Thymus (tissue), 11 donors: ENCODE measurements at regions not wholly inside any gene's neighbourhood (a gene's known extent, or its start where the extent isn't known, plus 50 kb on each side); places are given as distances from the start of the nearest gene placed in this dataset.
"Not testable (repeated sequence)": the region's sequence is repeated elsewhere in the genome, so short reads cannot be mapped to it uniquely, and the experiment has no call there.

Experiments
- DNase-seq, 9 donors: peaks; one replicate each; pipeline ENCODE4 v3.0.0-alpha.2; 2013; ENCODE audit warnings: low spot score in 9 of 9, low read depth in 6 of 9, missing footprints in 1 of 9
- H3K27ac ChIP-seq, 2 donors: one replicate each; pipeline ENCODE4 v1.5.1; 2013; ENCODE audit warnings: control low read depth in 1 of 2, low read depth in 1 of 2, low read length in 1 of 2, mild to moderate bottlenecking in 1 of 2, moderate library complexity in 1 of 2
- H3K27me3 ChIP-seq, 2 donors: one replicate each; pipeline ENCODE4 v1.5.1; 2013; ENCODE audit warnings: low read length in 1 of 2; ENCODE audit not compliant: control insufficient read depth in 2 of 2, insufficient read depth in 1 of 2
- H3K36me3 ChIP-seq, 2 donors: one replicate each; pipeline ENCODE4 v1.5.1; 2013; ENCODE audit warnings: low read length in 1 of 2, mild to moderate bottlenecking in 1 of 2, moderate library complexity in 1 of 2; ENCODE audit not compliant: control insufficient read depth in 2 of 2, insufficient read depth in 2 of 2
- H3K4me1 ChIP-seq, 2 donors: one replicate each; pipeline ENCODE4 v1.5.1; 2013; ENCODE audit warnings: low read length in 2 of 2; ENCODE audit not compliant: control insufficient read depth in 2 of 2, insufficient read depth in 2 of 2
- H3K4me3 ChIP-seq, 2 donors: one replicate each; pipeline ENCODE4 v1.5.1; 2013; ENCODE audit warnings: low read length in 2 of 2, control low read depth in 1 of 2, mild to moderate bottlenecking in 1 of 2
- H3K9me3 ChIP-seq, 2 donors: one replicate each; pipeline ENCODE4 v1.5.1; 2013; ENCODE audit warnings: low read length in 1 of 2, mild to moderate bottlenecking in 1 of 2; ENCODE audit not compliant: control insufficient read depth in 2 of 2, insufficient read depth in 1 of 2
- WGBS: extraction: QIAGEN DNeasy Blood & Tissue Kit; methylation state at CpG from one replicate; pipeline ENCODE4 v1.1.7; 2013; 5-methylcytosine and 5-hydroxymethylcytosine counted together
- donor health status: healthy.

DNA sequence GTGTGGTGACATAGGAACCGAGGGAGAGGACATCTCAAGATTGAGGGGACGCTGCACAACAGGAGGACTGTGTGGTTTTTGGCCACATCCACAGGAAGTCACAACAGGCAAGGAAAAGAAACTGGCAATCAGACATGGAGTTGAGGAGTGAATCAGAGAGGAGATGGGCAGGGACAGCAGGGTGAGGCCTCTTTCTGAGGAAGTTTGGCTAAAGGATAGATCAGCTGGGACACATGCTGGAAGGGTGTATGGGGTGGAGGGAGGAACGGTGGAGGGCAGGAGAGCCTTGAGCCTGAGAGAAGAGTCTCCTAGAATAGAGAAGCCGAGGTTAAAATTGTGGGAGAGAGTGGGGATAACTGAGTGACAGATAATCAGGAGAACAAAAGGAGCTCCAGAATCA, 75.1 kb upstream of the CIDEA start:
- WGBS = 50% methylated on average over 3 of the region's 4 CpGs

DNA sequence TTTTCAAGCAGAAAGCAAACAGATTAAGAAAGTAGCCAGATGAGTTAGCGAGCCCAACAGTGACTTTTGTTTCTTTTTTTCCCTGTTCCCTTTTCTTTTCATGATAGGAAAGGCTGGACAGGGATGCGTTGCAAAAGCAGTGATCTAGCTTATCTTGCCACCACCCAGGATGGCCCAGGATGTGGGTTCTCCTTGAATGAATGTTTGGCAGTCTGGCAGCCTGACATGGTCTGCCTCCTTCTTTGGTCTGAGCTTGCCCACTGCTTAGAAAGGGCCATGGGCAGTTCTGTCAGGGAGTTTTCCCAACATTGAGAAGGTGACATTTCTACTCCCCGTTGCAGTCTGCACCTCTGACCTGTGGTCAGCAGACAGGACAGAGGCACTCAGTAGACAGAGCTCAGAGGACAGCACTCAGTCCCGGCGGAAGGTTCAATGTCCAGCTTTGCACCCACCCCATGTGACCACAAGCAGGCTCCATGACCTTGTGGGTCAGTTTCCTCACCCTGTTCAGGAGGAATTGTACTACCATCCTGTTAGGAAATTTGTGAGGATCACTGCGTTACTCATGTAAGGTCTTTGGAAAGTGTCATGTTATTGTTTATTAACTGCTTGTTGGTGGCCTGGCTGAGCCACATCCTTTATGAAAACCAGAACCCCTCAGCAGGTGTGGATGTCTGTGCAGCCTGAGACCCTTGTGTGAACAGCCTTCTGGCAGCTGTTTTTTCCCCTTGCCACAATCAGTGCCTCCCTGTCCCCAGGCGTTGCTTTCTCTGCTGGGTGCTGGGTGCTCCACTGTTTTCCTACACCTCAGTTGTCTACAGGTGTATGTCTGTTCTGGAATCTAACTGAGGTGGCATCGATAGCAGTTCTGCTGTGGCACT, 74.2 kb upstream of the CIDEA start:
- H3K4me1 ChIP-seq, H3K4me3 ChIP-seq, DNase-seq, H3K27ac ChIP-seq, H3K36me3 ChIP-seq, H3K27me3 ChIP-seq, H3K9me3 ChIP-seq: not testable (repeated sequence)
- WGBS = 88% methylated on average over 1 of the region's 8 CpGs

More for the DNA sequence above, 75.1 kb upstream of the CIDEA start:
- H3K4me1 ChIP-seq, H3K27ac ChIP-seq, H3K4me3 ChIP-seq, H3K9me3 ChIP-seq, H3K27me3 ChIP-seq, H3K36me3 ChIP-seq, DNase-seq: not testable (repeated sequence)

DNA sequence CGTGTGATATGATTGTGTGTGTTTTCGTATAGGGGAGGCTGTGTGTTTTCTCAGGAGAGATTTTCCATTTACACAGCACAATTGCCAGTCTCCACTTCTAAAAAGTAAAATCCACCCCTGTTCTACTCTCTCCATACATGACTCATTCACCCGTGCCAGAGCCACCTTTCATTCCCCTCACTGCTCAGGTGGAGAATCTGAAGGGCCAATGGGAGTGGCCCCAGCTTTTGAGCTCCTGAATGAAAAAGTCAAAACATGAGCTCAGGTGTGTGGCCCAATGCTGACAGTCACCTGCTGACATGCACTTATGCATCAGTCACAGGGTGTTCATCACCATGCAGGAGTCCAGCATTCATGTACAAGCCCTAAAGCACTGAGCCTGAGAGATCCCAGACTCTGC, 55.4 kb upstream of the CIDEA start:
- H3K36me3 ChIP-seq, H3K4me1 ChIP-seq, H3K4me3 ChIP-seq, DNase-seq, H3K27ac ChIP-seq, H3K27me3 ChIP-seq, H3K9me3 ChIP-seq: not testable (repeated sequence)
- 86% methylated on average over 3 of the region's 3 CpGs for WGBS

DNA sequence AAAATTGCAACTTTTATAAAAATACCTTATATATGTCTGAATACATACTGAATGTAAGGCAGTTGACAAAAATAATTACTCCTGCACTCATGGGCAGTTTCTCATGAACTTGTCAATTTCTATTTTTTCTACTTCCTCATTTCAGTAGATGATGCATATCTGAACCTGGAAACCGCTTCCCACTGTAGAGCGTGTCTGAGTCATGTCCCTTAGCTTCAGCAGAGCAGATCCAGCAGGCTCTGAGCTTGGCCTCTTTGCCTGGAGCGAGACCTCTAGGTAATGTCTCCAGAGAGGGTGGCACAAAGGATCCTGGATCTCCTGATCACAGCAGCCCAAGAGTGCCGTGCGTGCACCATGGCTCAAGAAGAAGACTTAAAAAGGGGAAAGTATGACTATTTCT, 54.0 kb upstream of the CIDEA start:
- H3K9me3 ChIP-seq, H3K4me3 ChIP-seq, H3K36me3 ChIP-seq, H3K4me1 ChIP-seq, H3K27ac ChIP-seq, H3K27me3 ChIP-seq: not testable (repeated sequence)
- 29% methylated on average over 5 of the region's 5 CpGs for WGBS
- DNase-seq = peak in 1 of 9 donors; percentile 2
